ENCODE measurements at regions not wholly inside any gene's neighbourhood (a gene's known extent, or its start where the extent isn't known, plus 50 kb on each side); places are given as distances from the start of the nearest gene placed in this dataset.
"Not testable (repeated sequence)": the region's sequence is repeated elsewhere in the genome, so short reads cannot be mapped to it uniquely, and the experiment has no call there.

GRCh38 chr5:111928511-111928910 is 171.5 kb upstream of the NREP start:
- no peak for DNase-seq

DNA sequence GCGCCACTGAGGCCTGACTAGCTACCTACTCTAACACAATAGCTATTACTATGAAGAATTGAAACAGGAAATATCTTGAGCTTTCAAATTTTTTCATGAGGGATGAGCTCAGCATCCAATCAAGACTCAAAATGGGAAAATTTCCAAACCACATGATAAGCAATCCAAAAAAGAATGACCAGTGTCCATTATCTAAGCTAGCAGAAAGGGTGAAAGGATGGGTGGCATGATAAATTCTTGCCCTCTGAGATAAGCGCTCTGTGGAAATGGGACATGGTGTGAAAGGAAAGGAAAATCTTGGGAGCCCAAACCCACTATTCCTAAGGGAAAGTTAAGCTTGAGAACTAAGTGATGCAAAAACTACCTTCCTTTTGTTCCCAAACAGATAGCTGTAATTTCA is 170.2 kb upstream of the NREP start:
- no peak for DNase-seq
- intact Hi-C loops (cut with DNase I) = no loop called here

More at GRCh38 chr5:111928511-111928910, 171.5 kb upstream of the NREP start:
- intact Hi-C loops (cut with DNase I) = no loop called here

DNA sequence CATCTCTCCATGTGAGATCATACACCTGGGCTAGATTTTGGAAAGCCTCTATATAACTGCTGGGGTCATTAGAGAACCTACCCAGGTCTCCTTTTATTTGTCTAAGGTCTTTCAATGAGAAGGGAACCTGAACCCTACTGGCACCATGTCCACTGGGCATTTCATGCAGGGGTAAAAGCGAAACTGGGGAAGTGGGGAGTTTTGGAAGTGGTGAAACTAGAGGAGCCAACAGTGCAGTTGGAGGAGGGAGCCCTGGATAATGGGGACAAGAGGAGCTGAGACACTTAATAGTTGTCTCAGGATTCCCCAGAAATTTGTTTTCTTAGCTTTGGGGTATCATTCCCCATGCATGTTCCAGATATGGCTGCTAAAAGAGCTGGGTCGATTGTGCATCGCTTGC is 169.0 kb upstream of the NREP start:
- DNase-seq = no peak
- intact Hi-C loops (cut with DNase I) = no loop called here

DNA sequence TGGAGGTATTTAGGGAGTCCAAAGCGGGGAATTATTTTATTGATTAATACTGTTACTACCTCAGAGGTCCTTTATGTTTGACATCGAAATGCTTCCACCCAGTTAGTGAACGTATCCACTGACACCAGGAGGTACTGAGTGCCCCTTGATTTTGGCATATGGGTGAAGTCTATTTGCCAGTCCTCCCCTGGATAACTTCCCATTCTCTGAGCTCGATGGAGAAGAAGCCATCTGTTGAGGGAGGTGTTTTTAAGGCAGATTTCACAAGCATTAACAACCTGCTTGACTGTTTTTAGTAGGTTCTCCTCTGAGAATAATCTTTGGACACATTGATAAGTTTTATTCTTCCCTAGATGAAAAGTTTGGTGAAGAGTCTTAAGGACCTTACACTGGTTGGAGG is 165.3 kb upstream of the NREP start:
- DNase-seq = no peak
- intact Hi-C loops (cut with DNase I) = no loop called here

DNA sequence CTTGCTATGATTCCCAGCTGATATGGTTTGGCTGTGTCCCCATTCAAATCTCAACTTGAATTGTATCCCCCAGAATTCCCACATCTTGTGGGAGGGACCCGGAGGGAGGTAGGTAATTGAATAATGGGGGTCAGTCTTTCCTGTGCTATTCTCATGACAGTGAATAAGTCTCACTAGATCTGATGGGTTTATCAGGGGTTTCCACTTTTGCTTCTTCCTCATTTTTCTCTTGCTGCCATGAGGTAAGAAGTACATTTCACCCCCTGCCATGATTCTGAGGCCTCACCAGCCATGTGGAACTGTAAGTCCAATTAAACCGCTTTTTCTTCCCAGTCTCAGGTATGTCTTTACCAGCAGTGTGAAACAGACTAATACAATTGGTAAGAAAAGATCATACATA is 164.7 kb upstream of the NREP start:
- DNase-seq; intact Hi-C loops (cut with DNase I): not testable (repeated sequence)

DNA sequence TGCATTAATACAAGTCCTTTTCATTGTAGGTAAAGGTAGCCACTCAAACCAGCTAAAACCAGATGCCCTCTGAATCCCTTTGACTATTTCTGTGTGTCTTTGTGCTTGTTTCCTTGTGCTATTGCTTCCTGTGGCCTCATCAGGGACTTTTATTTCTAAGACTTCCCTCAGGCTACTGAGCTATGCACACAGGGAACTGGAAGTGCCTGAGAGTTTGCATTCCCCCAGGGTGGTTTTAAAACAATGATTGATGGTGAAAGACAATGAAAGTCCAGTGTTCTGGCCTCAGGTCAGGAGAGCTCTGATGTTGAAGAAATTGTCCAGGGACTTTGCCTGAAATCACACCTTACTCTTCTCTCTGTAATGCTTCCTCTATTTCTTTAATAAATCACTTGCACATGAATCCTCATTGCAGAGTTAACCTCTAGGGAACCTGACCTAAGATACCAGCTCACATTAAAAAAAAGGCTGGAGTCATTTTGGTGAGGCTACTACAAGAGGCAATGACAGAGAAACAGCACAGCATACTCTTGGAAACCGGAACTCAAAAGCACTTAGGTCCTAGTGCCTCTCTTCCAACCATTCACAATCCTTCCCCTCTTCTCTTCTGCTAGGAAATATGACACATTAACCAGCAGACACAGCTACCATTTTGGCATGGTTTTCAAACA is 158.1 kb upstream of the NREP start:
- intact Hi-C loops (cut with DNase I) = no loop called here
- no peak for DNase-seq

DNA sequence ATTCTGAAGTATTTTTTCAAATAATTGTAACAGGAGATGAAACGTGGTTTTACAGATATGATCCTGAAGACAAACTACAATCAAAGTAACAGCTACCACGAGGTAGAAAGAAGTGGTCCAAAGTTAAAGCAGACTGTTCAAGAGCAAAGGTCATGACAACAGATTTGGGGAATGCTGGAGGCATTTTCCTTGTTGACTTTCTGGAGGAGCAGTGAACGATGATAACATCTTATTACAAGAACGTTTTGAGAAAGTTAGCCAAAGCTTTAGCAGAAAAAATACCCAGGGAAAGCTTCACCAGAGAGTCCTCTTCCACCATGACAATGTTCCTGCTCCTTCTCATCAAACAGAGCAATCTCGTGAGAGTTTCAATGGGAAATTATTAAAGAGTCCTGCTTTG is 145.4 kb upstream of the NREP start:
- no peak for DNase-seq
- intact Hi-C loops (cut with DNase I) = no loop called here

DNA sequence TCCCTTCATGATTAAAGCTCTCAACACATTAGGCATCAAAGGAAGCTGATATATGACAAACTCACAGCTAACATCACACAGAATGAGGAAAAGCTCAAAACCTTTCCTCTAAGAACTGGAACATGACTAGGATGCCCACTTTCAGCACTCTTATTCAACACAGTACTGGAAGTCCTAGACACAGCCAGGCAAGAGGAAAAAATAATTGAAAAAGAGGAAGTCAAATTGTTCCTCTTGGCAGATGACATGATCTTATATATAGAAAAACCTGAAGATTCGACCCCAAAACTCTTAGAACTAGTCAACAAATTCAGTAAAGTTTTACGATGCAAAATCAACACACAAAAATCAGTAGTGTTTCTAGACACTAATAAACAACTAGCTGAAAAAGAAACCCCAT is 144.3 kb upstream of the NREP start:
- intact Hi-C loops (cut with DNase I) = no loop called here
- no peak for DNase-seq

GRCh38 chr5:111892949-111893348 is 136.0 kb upstream of the NREP start:
- DNase-seq = no peak
- intact Hi-C loops (cut with DNase I) = no loop called here

DNA sequence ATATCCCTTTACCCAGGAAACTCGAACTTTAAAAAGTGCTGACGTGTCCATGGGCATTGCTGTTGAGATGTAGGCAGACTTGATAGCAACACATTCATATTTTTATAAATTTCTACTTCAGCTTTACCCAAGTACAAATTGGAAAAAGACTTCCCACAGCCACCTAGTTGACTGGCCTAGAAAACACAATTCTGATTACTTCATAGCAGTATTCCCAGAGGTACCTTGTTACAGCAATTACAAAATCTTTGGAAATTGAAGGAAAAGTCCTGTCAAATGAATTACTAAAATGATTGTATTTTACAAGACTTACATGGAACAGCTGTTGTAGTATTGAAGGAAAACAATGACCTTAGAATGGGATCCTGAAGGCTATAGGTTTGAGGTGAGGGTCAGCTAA is 130.7 kb upstream of the NREP start:
- intact Hi-C loops (cut with DNase I) = no loop called here
- no peak for DNase-seq

GRCh38 chr5:111869681-111870080 is 112.7 kb upstream of the NREP start:
- no peak for DNase-seq
- intact Hi-C loops (cut with DNase I) = no loop called here

DNA sequence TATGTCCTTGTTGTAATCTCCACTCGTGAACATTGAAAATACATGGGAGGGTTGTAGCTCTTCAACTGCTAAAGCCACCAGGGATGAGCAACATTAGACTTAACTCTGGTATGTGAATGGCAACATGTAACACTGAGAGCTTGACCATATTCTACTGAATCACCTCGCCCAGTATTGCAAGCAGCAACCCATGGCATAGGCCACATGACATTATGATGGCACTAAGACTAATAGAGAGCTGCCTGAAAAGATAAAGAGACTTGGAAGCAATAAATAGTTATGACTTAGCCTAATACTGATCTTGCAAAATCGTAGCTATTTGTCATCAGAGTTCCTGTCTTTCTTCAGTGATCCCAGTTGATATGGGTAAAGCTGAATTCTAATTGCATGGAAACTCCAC is 108.4 kb upstream of the NREP start:
- intact Hi-C loops (cut with DNase I) = no loop called here
- no peak for DNase-seq

DNA sequence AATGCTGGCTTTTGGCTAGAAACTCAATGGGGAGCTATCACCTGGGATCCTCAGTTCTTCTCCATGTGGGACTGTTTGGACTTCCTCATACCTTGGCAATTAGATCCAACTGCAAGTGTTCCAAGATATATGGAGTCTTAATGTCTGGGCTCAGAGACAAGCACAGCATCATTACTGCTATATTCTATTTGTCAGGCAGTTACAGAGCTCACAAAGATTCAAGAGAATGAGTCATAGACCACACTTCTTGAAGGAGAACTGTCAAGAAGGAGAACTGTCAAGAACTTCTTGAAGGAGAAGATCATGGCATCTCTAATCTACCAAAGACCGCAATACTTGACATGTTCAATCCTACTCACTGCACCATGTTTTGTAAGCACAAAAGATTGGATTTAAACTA is 106.8 kb upstream of the NREP start:
- intact Hi-C loops (cut with DNase I) = no loop called here
- no peak for DNase-seq

GRCh38 chr5:111859533-111860270 is 102.7 kb upstream of the NREP start:
- DNase-seq = no peak
- intact Hi-C loops (cut with DNase I) = no loop called here

GRCh38 chr5:111859031-111859430 is 102.0 kb upstream of the NREP start:
- intact Hi-C loops (cut with DNase I) = no loop called here

DNA sequence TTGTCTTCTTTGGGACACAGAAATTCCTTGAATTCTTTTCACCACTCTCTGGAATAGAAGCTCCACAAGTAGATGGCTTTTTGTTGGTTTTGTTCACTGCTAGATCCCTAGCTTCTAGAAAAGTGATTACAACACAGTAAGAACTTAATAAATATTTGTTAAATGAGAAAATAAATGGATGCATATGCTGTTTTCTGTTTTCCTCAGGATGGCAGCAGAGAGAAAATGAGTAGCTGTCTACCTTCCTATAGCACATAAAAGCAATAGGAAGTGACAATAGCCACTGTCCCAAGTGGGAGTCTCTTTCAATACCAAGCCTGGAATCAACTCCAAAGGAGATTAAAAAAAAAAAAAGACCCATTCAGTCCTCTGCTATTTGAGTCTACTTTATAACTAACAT is 100.6 kb upstream of the NREP start:
- no peak for DNase-seq
- intact Hi-C loops (cut with DNase I) = no loop called here

More at GRCh38 chr5:111859031-111859430, 102.0 kb upstream of the NREP start:
- DNase-seq = no peak

DNA sequence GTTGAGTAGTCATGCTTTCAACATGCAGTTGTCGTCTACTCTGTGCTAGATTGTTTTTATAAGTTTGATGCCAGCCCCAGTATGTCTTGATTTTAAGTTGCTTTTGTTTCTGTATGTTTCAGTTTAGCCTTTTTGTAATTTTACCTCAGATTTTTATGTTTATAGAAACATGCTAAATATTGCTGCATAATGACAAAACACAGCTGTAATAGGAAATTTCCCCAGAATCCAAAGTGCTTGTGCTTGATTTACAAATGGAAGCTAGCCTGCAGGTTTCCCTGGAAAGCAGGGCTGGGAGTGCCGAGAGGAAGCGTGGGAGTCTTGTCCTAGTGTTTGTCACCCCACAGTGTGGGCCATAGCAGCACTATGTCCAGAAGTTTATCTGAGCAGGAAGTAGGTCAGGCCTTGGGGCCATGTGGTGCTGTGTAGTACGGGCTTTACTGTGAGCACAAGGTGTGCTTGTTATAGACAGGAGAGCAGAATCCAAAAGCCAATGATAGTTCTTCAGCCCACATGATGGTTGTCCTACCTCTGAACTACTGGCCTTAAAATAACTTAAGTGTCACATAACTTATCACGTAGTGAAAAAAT is 100.0 kb upstream of the NREP start:
- DNase-seq = no peak
- intact Hi-C loops (cut with DNase I) = no loop called here

- no peak for DNase-seq
- intact Hi-C loops (cut with DNase I) = no loop called here
Measured at GRCh38 chr5:111855356-111855755, 98.4 kb upstream of the NREP start.

DNA sequence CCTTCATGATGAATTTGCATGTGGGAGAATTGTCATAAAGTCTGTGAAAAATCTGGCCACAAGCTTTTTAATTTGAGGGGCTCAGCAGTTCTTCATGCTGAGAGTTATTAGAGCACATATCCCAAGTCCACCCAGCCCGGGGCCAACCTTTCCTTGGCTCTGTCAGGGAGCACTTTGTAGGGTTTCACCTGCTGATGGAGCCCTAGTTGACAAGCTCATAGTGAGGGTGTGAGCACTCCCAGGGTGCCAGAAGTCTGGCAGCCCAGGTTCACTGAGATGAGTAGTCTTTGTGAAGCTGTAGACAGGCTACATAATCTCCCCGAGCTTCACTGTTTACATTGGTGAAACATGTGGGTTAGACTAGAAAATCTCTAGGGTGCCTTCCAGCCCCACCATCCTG is 97.2 kb upstream of the NREP start:
- no peak for DNase-seq
- intact Hi-C loops (cut with DNase I) = no loop called here

GRCh38 chr5:111853748-111854147 is 96.8 kb upstream of the NREP start:
- no peak for DNase-seq
- intact Hi-C loops (cut with DNase I) = no loop called here
